ENCODE measurements at regions not wholly inside any gene's neighbourhood (a gene's known extent, or its start where the extent isn't known, plus 50 kb on each side); places are given as distances from the start of the nearest gene placed in this dataset.

GRCh38 chr11:86889001-86889341 is 66.2 kb downstream of the FZD4 start:
- TF ChIP-seq FOXK2 (IDR thresholded peaks at IDR 0.05) (no peak), GABPA (IDR thresholded peaks at IDR 0.05; ENCODE audit: low read depth) (no peak), ATF7 (IDR thresholded peaks at IDR 0.05; ENCODE audit: low read depth) (no peak), HCFC1 (IDR thresholded peaks at IDR 0.05; ENCODE audit: low read length) (no peak), ZBTB11 (CRISPR knock-in tag; IDR thresholded peaks at IDR 0.05) (no peak), EZH2 (IDR thresholded peaks at IDR 0.05; ENCODE audit: borderline replicate concordance, control insufficient read depth, low read depth, low read length) (no peak), MAX (IDR thresholded peaks at IDR 0.05; ENCODE audit: low read depth, low read length) (no peak), CTCF (IDR thresholded peaks at IDR 0.05 in 2 of 3, conservative IDR thresholded peaks at IDR 0.05 in 1 of 3; ENCODE audit: control insufficient read depth in 2 of 3, extremely low read depth in 1 of 3, insufficient read depth in 1 of 3, low read depth in 3 of 3, low read length in 3 of 3) (no peak), CEBPZ (IDR thresholded peaks at IDR 0.05; ENCODE audit: low read depth, low read length) (no peak), ASH2L (IDR thresholded peaks at IDR 0.05; ENCODE audit: borderline replicate concordance, low read depth) (no peak), TCF12 (IDR thresholded peaks at IDR 0.05; ENCODE audit: low read depth, low read length) (no peak), POU2F2 (IDR thresholded peaks at IDR 0.05; ENCODE audit: borderline replicate concordance, low read depth, low read length) (no peak), YY1 (IDR thresholded peaks at IDR 0.05; ENCODE audit: low read depth, low read length) (no peak), PRDM15 (CRISPR knock-in tag; IDR thresholded peaks at IDR 0.05) (no peak)
